Activated effector memory CD4-positive, alpha-beta T cell treated with anti-CD3 and anti-CD28 coated beads, Interleukin-2, amount 50 U/mL, for 16 hours (primary cell): ENCODE measurements at regions not wholly inside any gene's neighbourhood (a gene's known extent, or its start where the extent isn't known, plus 50 kb on each side); places are given as distances from the start of the nearest gene placed in this dataset.
"Not testable (repeated sequence)": the region's sequence is repeated elsewhere in the genome, so short reads cannot be mapped to it uniquely, and the experiment has no call there.

ENCODE experiments used
- DNase-seq: peaks from one replicate; pipeline ENCODE4 v3.0.0-alpha.2; 2020

DNA sequence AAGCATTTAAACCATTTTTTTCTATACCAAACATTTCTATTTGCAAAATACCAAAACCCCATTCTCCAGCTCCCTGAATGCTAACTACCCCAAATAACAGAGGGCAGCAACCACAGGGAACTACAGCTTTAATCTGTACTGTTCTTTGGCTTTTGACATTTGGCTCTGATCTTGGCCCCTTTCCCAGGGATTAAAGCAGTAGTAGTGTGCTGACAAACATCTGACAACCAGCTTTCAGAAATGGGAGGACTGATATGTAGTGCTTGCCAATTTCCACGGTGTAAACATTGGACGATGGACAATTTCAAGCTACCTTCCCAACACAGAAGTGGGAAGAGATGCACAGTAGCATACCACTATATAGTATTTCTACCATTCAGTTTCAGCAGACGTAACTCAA lies 88.4 kb upstream of the TEAD1 start:
- DNase-seq: no peak

DNA sequence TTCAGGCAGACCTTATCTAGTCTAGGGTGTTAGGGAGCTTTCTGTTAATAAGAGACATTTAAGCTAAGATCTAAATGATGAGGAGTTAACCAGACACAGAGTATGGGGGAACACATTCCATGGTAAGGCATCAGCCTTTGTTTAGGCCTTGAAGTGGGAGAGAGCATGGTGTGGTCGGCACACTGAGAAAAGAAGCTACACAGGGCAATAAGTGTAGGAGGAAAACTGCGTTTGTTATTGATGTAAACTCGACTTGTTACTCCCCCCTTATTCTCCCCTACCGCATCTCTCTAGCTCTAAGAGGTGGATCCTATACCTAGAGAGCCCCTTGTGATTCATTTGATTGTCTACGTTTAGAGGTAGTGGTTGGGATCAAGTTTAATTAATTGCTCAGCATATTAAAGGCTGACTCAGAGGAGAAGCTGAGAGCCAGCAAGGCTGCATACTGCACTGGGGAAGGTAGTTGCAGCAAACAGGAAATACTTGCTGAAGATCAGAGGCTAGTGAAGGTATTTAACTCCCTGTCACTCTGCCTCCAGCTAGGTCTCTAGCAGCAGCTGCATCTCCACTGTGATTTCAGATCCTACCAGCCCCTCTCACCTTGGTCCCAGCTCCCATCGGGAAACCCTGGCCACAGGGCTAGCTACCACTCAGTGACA lies 86.8 kb upstream of the TEAD1 start:
- no peak for DNase-seq

DNA sequence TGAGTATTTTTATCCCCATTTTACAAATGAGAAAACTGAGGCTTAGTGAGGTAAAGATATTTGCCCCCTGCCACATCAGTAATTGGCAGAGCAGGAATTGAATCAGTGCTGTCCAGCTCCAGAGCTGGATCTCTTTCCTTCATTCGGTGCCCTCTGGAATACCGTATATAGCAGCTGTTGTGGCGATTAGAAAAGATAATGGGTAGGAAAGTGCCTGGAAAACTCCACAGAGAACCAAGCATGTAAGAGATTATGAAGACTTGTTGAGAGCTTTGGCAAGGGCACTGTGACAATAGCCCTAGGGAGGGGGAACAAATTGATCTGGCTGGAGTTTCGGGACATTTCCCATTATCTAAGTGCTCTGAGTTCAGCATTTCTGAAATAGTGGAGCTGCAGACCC lies 82.5 kb upstream of the TEAD1 start:
- DNase-seq: no peak

DNA sequence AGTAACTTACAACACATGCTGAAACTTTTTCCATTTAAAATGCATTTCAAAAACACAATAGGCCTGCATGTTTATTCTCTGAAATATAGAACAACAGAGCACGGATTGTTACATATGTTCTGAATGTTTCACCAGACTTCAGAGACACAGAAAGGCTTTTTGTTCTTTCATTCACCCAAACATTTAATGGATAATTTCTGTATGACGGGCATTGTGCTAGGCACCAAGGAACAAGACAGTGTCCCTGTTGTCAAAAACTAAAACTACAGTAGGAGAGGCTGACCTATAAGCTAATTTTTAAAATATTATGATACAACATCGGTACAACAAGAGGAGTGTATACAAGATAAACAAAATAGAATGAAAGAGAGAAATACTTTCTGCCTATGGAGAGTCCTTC lies 81.9 kb upstream of the TEAD1 start:
- DNase-seq: no peak

DNA sequence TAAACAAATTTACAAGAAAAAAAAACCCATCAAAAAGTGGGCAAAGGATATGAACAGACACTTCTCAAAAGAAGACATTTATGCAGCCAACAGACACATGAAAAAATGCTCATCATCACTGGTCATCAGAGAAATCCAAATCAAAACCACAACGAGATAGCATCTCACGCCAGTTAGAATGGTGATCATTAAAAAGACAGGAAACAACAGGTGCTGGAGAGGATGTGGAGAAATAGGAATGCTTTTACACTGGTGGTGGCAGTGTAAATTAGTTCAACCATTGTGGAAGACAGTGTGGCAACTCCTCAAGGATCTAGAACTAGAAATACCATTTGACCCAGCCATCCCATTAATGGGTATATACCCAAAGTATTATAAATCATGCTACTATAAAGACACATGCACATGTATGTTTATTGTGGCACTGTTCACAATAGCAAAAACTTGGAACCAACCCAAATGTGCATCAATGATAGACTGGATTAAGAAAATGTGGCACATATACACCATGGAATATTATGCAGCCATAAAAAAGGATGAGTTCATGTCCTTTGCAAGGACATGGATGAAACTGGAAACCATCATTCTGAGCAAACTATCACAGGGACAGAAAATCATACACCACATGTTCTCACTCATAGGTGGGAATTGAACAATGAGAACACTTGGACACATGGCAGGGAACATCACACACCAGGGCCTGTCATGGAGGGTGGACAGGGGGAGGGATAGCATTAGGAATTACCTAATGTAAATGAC lies 79.0 kb upstream of the TEAD1 start:
- DNase-seq: not testable (repeated sequence)

DNA sequence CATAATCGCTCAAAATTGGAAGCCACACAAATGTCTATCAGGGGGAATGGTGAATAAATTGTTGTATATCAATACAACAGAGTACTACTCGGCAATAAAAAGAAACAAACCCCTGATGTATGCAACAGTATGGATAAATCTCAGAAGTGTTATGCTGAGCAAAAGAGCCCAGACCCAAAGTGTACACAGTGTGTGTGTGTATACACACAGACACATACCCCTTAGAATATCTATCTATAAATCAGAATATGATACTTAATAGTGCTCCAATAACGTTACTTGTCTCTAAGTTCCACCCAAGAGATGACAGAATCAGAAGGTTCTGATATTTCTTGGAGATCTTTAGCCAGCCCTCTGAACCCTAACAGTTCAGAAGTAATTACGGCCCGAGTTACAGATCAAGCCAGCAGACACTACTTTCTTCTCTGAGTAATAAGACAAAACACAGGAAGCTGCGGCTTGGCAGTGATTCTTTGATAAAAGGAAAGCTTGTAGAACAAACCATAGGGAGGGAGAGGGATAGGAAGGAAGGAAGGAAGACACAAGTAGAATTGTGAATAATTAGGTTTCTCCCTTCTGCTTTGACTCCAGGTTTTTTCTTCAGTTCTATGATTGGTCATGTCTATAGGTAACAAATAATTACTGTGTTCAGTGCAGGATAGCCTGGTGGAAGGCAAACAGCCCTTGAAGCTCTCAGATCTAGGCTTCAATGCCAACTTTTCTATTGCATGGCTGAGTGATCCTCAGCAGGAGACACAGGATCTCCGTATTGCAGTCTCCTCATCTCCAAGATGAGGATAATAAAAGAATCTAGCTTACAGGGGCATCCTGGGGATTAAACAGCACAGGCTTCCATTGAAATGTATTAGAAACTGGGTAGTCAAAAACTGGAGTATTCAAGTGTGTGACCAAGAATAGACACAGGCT lies 75.6 kb upstream of the TEAD1 start:
- DNase-seq: no peak

DNA sequence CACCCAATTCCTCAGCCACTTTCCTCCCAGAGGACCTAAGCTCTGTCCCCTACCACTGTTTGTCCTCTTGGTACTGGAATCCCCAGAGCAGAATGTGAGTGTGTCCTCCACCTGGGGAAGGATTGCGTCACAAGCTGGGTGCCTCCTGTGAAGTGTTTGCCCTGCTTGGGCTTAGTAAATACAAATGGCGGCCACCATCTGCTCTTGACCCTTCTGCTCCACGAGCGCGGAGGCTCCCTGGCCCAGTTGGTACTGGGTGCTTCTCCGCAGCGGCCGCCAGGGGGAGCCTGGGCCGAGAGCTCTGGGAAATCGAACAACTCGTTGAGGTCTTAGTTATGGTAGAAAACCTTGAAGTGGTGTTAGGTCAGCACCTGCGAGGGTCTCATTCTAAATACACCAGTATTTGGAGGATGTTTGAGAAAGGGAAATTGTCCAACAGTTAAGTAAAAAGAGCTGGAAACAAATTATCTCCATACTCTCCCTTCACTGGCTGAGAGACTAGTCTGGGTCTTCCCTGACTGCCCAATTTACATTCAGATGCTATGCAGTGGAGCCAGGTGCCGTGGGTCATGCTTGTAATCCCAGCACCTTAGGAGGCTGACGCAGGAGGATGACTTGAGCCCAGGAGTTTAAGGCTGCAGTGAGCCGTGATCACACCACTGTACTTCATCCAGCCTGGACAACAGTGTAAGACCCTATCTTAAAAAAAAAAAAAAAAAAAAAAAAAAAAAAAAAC lies 74.6 kb upstream of the TEAD1 start:
- DNase-seq: peak; percentile 75

DNA sequence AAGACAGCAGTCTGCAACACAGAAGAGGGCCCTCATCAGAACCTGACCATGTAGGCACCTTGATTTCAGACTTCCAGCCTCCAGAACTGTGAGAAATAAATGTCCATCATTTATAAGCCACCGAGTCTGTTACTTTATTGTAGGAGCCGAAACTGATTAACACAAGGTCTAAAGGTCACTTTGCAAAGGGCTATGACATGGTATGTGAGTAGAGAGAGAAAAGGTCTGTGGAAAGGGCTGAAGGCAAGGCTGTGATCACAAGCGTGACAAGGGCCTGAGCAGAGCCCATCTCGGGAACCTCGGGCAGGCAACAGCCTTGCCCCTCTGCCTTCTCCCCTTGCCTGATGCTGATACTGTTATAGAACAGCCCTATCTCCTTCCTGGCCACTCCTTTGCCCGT lies 73.4 kb upstream of the TEAD1 start:
- DNase-seq: no peak

DNA sequence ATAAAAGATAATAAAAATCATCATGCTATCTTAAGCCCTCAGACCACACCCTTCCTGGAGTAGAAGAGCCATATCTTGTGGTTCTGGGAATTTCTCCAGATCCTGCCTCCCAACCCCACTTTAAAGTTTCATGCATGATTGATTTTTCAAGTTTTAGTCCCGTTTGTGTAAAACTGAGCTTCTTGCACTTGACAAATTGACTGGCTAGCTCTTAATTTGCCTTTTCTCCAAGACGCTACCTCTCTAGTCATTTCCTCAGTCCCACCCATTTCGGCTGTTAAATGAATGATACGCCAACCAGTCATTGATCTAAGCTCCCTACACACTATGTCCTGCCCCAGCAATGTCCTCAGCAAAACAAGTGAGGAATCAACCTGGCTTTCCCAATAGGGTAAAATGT lies 71.8 kb upstream of the TEAD1 start:
- no peak for DNase-seq

DNA sequence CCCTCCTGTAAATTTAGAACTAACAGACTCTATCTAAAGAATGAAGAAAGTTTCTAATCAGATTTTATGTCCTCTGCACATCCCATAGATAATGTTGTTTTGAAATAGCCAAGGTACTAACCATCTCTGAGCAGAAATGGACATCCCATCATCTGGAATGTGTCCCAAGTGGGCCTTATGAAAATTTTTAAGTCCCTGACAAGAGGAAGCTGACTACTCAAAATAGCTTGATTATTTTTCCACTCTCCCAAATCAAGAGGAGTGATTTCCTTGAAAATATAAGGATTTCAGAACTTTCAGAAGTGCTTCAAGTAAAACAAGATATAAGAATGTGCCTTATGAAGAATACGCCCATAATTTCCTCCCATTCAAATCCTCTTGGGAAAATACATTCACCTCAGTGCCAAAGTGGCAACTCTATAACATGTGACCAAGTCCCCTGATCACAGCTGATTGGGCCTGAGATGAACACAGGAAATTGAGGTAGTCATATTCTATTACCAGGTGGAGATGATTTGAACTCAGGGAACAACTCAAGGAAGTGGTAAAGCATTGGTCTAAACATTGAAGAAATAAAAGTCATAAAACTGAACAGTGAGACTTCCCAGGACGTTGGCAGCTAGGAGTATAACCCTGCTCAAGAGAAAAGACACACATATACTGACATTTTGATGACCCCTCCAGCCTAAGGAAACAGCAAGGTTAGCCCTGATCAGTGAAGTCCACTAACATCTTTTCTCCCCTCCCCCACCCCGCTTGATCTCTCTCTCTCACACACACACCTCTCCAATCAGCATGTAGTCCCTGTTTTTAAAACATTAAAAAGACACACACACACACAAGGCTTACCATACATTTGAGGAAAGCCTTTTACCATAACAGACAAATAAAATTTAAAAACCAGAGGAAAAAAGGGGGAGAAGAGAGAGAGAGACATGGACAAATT lies 70.8 kb upstream of the TEAD1 start:
- DNase-seq: no peak

DNA sequence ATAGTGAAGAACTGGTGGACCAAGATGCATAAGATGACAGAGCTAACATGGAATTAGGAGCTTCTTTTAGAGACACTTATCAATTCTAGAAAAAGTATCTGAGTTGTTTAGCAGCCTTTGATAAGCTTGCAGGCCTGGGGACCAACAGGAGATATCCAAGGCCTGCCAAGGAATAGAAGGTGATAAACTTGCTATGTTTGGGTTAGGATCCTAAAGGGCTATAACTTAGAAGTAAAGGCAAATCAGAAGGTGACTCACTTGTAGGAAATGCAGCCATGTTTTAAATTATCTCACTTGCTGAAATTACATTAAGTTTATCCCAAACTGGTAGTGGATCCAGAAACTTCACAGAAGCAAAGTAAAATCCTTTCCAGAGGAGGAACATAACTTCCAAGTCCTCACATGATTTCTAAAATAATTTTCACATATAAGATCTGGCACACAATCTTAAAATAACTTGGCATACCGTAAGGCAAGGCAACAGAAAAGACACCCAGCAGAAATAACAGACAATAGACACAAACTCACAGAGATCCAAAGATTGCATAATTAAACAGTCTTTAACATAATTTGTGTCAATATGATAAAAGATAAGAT lies 69.6 kb upstream of the TEAD1 start:
- no peak for DNase-seq

DNA sequence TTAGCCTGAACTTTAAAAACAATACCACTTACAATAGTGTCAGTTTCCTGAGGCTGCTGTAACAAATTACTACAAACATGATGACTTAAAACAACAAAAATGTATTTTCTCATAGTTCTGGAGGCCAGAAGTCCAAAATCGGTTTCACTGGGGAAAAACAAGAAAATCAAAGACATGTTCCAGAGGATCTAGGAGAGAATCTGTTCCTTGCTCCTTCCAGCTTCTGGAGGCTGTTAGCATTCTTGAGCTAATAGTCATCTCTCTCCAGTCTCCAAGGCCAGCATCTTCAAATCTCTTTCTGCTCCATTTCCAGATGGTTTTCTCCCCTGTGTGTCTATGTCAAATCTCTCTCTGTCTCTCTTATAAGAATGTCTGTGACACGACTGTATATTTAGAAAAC lies 67.6 kb upstream of the TEAD1 start:
- DNase-seq: no peak

DNA sequence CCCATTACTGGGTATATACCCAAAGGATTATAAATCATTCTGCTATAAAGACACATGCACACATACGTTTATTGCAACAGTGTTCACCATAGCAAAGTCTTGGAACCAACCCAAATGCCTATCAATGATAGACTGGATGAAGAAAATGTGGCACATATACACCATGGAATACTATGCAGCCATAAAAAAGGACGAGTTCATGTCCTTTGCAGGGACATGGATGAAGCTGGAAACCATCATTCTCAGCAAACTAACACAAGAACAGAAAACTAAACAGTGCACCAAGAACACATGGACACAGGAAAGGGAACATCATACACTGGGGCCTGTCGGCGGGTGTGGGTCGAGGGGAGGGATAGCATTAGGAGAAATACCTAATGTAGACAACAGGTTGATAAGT lies 65.5 kb upstream of the TEAD1 start:
- not testable (repeated sequence) for DNase-seq

DNA sequence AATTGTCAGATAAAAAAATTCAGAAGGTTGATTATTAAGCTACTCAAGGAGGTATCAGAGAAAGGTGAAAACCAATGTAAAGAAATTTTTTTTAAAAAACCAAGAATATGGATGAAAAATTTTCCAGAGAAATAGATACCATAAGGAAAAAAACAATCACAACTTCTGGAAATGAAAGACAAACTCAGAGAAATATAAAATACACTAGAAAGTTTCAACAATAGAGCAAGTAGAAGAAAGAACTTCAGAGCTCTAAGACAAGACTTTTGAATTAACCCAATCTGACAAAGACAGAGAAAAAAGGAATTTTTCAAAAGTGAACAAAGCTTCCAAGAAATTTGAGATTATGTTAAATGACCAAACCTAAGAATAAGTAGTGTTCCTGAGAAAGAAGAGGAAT lies 62.9 kb upstream of the TEAD1 start:
- DNase-seq: no peak

DNA sequence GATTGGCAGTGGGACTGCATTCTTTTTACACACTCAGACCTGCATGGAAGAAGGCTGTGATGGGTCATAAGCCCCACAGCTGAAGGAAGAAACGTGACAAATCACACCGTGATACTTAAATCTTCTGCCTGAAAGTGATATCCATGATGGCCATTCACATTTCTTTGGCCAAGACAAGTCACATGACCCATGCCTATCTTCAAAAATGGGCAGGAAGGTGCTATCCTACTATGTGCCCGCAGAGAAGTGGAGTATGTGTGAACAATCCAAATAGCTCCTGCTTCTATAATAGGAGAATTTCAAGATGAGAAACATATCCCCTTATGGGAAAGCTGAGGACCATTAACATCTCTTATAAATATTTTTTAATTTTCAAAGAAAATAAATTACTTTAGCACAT lies 56.6 kb upstream of the TEAD1 start:
- no peak for DNase-seq

DNA sequence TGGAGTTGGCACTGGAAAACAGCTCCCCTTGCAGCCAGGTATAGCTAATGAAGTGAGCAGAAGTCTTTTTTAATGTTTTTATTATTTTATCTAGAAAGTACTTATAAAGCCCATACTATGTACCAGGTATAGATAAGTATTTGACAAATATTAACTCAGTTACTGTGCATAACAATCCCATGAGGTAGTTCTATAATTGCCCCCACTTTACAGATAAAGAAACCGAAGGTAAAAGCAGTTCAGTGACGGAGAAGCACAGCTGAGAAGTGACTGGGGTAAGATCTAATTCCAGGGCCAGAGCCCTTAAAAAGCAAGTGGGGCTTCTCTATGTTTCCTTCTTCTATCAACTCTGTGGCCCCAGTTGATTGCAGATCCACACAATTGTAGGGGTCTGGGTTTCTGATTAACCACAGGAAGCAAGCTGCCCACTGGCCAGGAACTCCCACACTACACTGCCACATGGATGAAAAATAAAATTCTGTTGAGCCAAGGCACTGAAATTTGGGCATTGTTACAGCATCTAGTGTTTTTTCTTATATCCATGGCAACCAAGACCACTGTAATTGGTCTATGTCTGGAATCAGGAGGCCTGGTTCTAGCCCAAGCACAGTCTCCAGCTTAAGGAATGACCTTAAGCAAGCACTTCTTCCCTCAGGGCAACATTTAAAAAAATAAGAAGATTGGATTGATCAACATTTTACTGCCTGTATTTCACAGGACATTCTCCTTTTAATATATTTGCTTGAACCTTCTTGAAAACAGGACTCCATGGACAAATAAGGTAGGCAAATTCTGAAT lies 55.3 kb upstream of the TEAD1 start:
- DNase-seq: no peak

DNA sequence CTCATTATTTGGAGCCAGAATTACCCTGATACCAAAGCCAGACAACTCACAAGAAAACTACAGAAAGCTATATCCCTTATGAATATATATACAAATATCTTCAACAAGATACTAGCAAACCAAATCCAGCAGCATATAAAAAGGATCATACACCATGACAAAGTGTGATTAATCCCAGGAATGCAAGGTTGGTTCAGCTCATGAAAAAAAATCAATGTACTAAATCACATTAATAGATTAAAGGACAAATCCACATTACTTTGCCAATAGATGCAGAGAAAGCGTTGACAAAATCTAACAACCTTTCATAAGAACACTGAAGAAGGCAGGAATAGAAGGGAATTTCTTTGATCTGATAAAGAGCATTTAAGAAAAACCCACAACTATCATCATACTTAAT lies 50.4 kb upstream of the TEAD1 start:
- DNase-seq: no peak
